Activated T-helper 1 cell treated with anti-CD3 and anti-CD28 coated beads, Interleukin-2, amount 50 U/mL, for 16 hours (primary cell): ENCODE measurements at regions not wholly inside any gene's neighbourhood (a gene's known extent, or its start where the extent isn't known, plus 50 kb on each side); places are given as distances from the start of the nearest gene placed in this dataset.

ENCODE experiments used
- DNase-seq, 2 donors: peaks; one replicate each; pipeline ENCODE4 v3.0.0-alpha.2; 2020; ENCODE audit warnings: low read depth in 1 of 2, low spot score in 1 of 2

- peak in 1 of 2 donors; percentile 29 for DNase-seq
Observed at GRCh38 chr6:139540276-139540675, 165.8 kb upstream of the CITED2 start.

GRCh38 chr6:139539852-139540251, 165.4 kb upstream of the CITED2 start:
- no peak for DNase-seq

- no peak for DNase-seq
Observed at GRCh38 chr6:139538366-139538765, 163.9 kb upstream of the CITED2 start.

- no peak for DNase-seq
Observed at GRCh38 chr6:139536751-139537617, 162.5 kb upstream of the CITED2 start.

- DNase-seq, result no peak
Observed at GRCh38 chr6:139534472-139535115, 160.1 kb upstream of the CITED2 start.

GRCh38 chr6:139533573-139534471, 159.4 kb upstream of the CITED2 start:
- no peak for DNase-seq

GRCh38 chr6:139533171-139533570, 158.7 kb upstream of the CITED2 start:
- DNase-seq, result no peak

- peak in 1 of 2 donors; percentile 5 for DNase-seq
Observed at GRCh38 chr6:139531148-139532115, 157.0 kb upstream of the CITED2 start.

- no peak for DNase-seq
Observed at GRCh38 chr6:139530561-139530960, 156.1 kb upstream of the CITED2 start.

GRCh38 chr6:139529420-139529819, 155.0 kb upstream of the CITED2 start:
- no peak for DNase-seq

- DNase-seq, result no peak
Observed at GRCh38 chr6:139528471-139528870, 154.0 kb upstream of the CITED2 start.

GRCh38 chr6:139525415-139525814, 151.0 kb upstream of the CITED2 start:
- no peak for DNase-seq

GRCh38 chr6:139523986-139524385, 149.5 kb upstream of the CITED2 start:
- DNase-seq, result no peak

GRCh38 chr6:139522511-139523220, 148.2 kb upstream of the CITED2 start:
- no peak for DNase-seq

GRCh38 chr6:139521338-139521737, 146.9 kb upstream of the CITED2 start:
- no peak for DNase-seq

- DNase-seq, result no peak
Observed at GRCh38 chr6:139520321-139520768, 145.9 kb upstream of the CITED2 start.

GRCh38 chr6:139519571-139520031, 145.2 kb upstream of the CITED2 start:
- no peak for DNase-seq

GRCh38 chr6:139519097-139519496, 144.6 kb upstream of the CITED2 start:
- no peak for DNase-seq

- DNase-seq, result no peak
Observed at GRCh38 chr6:139518556-139519091, 144.2 kb upstream of the CITED2 start.
